ENCODE measurements at regions not wholly inside any gene's neighbourhood (a gene's known extent, or its start where the extent isn't known, plus 50 kb on each side); places are given as distances from the start of the nearest gene placed in this dataset.

GRCh38 chr10:36110097-36110496 lies 468.0 kb upstream of the FZD8 start:
- no TSS peak for BruUV-seq (replicated peaks)
- H2AFZ ChIP-seq (ENCODE audit: low read depth, low read length), result no peak overlapping the region
- TF ChIP-seq EZH2 (IDR thresholded peaks at IDR 0.05; ENCODE audit: borderline replicate concordance, low read depth, low read length, severe bottlenecking), result no peak
- TF ChIP-seq CTCF (IDR thresholded peaks at IDR 0.05; ENCODE audit: extremely low read depth in 1 of 2, insufficient read depth in 1 of 2, low read depth in 1 of 2, low read length in 2 of 2), result no peak
- no peak for TF ChIP-seq JUN (IDR thresholded peaks at IDR 0.05; ENCODE audit: borderline replicate concordance, insufficient read depth, insufficient read length, low read depth)
- no peak for TF ChIP-seq MAX (IDR thresholded peaks at IDR 0.05; ENCODE audit: insufficient read depth, insufficient read length)
- TF ChIP-seq POLR2A (IDR thresholded peaks at IDR 0.05; ENCODE audit: low read depth, low read length), result no peak
- no peak for TF ChIP-seq MYC (IDR thresholded peaks at IDR 0.05; ENCODE audit: low read depth, low read length)
- no peaks in the 10 kb centered on the region for H3K4me1 ChIP-seq (ENCODE audit: control insufficient read depth, extremely low read depth, insufficient read depth, low read length)
- no peaks in the 10 kb centered on the region for H3K27me3 ChIP-seq (ENCODE audit: control insufficient read depth in 2 of 2, insufficient read depth in 2 of 2, low read length in 2 of 2)
- ChIA-PET POLR2A (no interaction called here), CTCF (interaction anchor here (1.1 kb wide), 2 partner anchors 13 kb away, joined by 4 read pairs; no protein-coding TSS in a partner anchor)
- no peak overlapping the region for H3K4me3 ChIP-seq (replicated peaks in 1 of 3; ENCODE audit: insufficient read depth in 1 of 3, low read depth in 1 of 3, low read length in 3 of 3)
- H3K9me3 ChIP-seq (replicated peaks; ENCODE audit: control insufficient read depth, insufficient read depth, low read length), result no peaks in the 10 kb centered on the region
- intact Hi-C loops (cut with micrococcal nuclease) (no loop called here), dilution Hi-C loops (cut with MboI; ENCODE audit: extremely low pct_ligation_motif_present, low sequenced_read_pairs) (no loop called here)
- no peak overlapping the region for H3K4me2 ChIP-seq (ENCODE audit: insufficient read depth, low read length)
- no peaks in the 10 kb centered on the region for H4K20me1 ChIP-seq (replicated peaks; ENCODE audit: control insufficient read depth, extremely low read depth, insufficient read depth, low read length)
- H3K9me1 ChIP-seq (replicated peaks; ENCODE audit: control insufficient read depth, extremely low read depth, insufficient read depth, low read length), result no peaks in the 10 kb centered on the region
- H3K27ac ChIP-seq (ENCODE audit: insufficient read depth, low read depth, low read length), result no peak overlapping the region
- DNase-seq (ENCODE audit: low read depth, low spot score), result no peak
- H3K9ac ChIP-seq (replicated peaks; ENCODE audit: extremely low read depth, insufficient read depth, low read length), result no peak overlapping the region
- H3K36me3 ChIP-seq (ENCODE audit: control insufficient read depth in 2 of 2, extremely low read depth in 1 of 2, insufficient read depth in 2 of 2, low read length in 2 of 2), result no peaks in the 10 kb centered on the region
- no peak for FAIRE-seq
- H3K79me2 ChIP-seq (ENCODE audit: control insufficient read depth, insufficient read depth, low read length), result no peaks in the 10 kb centered on the region

Data from endothelial cell of umbilical vein (primary cell).